GM19238 (cell line): ENCODE measurements at regions not wholly inside any gene's neighbourhood (a gene's known extent, or its start where the extent isn't known, plus 50 kb on each side); places are given as distances from the start of the nearest gene placed in this dataset.
"Not testable (repeated sequence)": the region's sequence is repeated elsewhere in the genome, so short reads cannot be mapped to it uniquely, and the experiment has no call there.

Source experiments
- DNase-seq: peaks from one replicate; pipeline ENCODE4 v3.0.0; 2011; ENCODE audit warnings: low spot score; ENCODE audit not compliant: insufficient read length

DNA sequence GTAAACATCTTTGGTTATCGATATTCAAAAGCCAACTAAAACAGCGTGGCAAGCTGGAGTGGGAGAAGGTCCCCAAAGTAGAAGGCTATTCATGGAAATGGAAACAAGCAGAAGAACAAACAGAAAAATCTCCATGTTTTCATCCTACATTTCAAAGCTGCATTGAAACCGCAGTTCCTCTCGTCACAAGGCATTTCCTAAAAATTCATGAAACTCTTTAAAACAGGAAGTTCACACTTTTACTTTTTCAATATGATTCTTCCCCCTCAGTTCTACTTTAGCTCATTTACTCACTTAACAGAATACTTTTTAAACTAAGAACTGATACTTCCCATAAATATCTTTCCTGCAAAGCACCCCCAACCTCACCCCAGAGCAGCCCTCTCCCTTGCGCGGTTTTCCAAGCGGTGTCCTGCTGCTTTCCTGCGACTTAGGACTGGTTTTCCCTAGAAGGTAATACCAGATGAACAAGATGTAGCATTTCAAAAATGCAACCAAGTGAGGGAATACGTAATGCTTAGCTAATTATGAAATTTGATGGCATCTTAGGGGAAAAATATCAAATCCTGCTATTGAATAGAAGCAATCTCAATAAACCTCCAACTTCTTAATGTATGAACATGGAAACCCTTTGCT is 228.3 kb upstream of the PKN2 start:
- DNase-seq: no peak

DNA sequence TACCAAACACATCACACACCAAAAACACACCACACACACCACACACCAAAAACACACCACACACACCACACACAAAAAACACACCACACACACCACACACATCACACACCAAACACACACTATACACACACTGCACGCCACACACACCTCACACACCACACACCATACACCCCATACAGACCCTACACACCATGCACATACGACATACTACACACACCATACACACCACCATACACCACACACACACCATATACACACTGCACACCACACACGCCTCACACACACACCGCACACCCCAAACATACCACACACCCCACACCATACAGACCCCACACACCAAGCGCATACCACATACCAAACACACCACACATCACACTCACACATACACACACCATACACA is 226.9 kb upstream of the PKN2 start:
- DNase-seq: no peak

DNA sequence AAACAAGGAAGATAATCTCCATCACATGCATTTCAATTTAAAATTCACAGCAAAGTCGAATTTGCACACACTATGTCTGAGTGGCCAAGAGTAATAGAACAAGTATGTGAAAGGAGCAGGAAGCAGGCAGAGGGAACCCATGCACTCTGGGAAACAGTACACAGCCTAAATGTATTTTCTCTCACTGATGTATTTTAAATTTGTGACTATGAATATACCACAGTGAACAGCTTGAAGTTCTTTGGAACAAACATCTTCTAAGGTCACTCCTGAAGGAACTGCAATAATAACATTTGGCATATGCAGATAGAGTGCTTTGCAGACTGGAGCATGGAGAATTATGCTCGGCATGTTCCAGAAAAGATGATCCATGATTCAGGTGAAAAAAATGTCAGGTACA is 223.1 kb upstream of the PKN2 start:
- DNase-seq: no peak

DNA sequence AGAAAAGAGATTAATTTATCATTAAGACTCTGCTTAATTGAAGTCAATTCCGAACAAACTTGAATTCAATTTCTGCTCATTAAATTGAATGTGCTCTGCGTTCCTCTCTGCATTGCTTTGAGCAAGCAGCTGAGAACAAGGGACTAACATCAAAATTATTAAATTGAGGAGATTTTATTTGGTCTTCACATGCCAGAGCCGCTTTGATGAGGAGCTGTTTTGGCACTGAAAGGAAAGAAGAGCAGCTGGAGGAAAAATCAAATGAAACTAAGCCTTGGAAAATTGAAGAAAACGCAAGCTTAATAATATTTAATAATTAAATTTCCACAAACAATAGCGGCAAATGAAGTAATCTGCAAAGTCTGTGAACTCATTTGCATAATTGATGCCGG is 222.0 kb upstream of the PKN2 start:
- no peak for DNase-seq

DNA sequence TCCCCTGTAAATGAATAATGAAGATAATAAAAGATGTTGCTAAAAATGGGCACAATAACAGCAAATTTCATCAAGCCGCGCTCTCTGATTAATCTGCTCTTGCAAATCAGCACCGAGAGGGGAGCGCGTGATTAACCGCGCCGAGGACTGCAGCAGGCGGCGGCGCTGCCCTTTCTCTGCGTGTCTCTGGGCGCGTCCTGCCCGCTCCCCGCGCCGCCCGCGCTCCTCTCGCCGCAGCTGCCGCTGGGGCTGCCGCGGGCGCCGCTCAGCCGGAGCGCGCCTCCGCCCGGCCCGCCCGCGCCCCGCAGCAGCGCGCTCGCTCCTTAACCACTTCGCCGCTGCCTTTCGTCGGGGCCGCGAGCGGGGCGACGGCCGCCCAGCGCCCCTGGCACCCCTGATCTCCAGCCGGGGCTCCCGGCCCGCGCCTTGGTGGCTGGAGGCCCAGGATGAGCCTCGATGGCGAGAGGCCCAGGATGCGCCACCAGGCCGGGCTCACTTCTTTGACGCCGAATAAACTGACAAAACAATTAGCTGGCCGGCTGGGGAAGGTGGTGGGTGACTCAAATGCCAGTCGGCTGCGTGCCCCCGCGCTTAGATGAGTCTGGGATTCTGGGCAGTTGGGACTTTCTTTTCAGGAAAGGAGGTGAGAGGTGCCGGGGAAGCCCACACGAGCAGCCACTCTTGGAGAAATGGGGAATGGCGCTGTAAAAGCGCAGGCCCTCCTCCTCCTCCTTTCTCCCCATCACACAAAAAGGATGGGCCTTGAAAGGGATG is 221.4 kb upstream of the PKN2 start:
- DNase-seq: no peak

DNA sequence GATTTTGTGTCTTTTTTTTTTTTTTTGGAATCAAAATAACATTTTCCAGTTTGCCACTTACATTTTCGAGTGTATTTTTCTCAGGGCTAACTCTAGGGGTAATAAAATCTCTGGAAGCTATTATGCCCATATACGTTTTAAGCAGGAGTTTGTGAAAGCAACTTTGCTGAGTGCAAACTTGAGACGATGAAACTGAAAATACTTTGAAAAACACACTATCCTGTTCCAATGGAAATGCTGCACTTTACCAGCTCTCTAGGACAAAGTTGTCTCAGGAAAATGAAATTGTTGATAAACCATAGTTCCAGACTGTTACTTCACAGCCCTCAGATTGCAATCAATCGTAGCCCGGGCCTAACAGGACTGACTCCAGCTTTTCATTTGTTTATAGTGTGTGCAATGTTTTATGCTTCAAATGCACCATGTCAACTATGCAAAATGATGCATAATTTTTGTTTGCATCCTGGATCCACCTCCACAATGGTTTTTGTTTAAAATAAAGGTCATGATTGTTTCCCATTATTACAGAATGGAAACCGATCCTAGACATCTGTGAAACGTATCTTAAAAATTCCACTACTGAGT is 220.6 kb upstream of the PKN2 start:
- no peak for DNase-seq

DNA sequence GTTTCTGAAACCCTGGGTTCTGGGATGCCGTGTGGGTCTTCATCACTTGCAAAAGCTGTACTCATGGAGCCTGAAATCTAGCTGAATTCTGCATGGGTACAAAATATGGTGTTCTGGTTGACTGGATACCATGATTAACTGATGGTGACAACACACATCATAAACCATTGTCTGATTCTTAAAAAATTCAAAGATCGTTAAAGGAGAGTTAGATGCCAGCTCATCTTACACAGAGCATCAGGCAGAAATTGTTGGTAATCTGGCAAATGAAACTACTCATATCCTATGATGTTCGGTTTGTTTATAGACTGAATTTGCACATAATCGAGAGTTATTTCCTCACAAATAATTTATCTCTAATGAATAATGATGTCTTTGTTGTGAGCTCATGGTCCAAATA is 218.1 kb upstream of the PKN2 start:
- DNase-seq: no peak

DNA sequence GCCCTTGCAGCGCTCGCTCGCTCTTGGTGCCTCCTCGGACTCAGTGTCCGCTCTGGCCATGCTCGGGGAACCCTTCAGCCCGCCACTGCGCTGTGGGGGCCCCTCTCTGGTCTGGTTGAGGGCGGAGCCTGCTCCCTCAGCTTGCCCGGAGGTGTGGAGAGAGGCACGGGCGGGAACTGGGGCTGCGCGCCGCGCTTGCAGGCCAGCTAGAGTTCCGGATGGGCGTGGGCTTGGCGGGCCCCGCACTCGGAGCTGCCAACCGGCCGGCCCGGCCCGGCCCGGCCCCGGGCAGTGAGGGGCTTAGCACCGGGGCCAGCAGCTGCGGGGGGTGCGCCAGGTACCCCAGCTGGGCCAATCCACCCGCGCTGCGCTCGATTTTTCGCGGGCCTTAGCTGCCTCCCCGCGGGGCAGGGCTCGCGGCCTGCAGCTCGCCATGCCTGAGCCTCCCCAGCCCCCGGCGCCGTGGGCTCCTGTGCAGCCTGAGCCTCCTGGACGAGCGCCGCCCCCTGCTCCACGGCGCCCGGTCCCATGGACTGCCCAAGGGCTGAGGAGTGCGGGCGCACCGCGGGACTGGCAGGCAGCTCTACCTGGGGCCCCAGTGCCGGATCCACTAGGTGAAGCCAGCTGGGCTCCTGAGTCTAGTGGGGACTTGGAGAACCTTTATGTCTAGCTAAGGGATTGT is 217.0 kb upstream of the PKN2 start:
- DNase-seq: no peak

DNA sequence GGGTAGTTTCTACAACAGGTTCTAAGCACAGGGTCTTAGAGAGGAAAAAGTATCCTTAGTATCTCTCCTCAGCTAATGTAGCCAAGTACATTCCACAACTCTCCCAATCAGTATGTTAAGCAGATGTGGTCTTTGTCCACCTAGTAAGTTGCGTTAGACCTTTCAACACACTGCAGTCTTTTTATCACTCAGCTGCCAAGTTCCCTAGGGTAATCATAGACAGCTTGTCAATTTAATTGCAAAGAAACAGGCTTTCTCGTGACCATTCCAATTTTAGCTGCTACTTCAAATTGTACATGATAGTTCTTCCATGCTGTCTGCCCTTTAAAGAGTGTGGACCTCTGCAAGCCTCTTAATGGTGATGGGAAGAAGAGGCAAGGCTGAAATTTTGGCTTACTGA is 211.8 kb upstream of the PKN2 start:
- DNase-seq: no peak

DNA sequence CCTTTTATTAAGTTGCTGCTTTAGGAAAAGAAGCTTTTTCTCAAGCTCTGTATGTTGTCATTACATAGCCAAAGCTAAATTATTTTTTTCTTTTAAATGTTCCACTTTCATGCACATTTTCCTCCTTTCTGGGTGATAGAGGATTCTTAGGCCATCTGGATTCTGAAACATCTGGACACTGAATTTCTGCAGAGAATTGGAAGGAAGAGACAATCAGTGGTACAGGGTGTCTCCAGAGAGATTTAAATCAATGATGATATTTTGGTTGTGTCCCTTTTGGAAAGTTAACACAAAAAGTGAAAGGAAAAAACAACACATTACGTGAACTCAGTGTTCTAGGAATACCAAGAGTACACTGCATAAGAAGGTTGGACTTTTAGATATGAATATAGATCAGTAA is 211.4 kb upstream of the PKN2 start:
- DNase-seq: no peak

DNA sequence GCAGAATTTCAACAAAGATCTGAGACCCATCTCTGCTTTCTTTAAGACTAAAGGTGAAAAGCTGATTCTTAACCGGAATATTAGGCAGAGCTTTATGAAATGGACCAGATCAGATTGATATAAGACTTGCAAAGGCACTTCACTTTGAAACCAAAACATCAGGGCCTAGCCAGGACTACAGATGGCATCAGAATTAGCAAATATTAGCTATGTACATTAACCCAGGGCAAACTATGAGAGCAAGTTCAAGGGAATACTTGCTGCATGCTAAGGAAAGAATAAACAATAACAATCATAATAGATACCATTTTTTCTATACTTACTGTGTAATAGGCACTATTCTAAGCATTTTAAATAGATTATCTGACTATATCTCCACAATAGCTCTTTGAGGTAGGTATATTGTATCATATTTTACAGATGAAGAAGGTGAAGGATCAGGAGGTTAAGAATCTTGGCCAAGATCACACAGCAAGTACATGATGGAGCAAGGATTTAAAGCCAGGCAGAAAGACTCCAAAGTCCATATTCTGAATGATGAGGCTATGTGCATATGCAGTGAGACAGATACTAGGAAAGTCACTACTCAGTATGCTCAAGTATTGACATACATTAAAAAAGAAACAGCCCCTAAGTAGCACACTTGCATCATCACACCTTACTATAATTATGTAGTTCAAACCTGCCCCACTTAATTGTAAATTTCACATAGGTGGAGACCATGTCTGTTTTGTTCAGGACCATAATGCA is 209.3 kb upstream of the PKN2 start:
- no peak for DNase-seq

DNA sequence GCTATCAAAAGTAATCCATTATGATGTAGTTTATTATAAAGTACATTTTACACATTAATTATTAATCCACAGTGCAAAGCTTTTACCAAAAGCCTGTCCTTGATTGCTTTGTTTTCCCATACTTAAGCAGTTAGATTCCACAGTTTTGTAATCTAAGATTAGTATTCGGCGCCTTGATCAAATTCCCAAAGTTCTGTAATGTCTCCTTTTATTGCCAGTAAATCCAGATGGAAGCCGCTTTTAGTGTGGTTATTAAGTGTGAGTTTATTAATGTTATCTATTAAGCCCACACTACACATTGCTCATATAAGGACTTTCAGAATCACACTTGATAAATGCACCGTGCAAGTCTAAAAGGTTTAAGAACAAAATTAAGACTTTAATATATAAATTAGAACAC is 199.2 kb upstream of the PKN2 start:
- no peak for DNase-seq

DNA sequence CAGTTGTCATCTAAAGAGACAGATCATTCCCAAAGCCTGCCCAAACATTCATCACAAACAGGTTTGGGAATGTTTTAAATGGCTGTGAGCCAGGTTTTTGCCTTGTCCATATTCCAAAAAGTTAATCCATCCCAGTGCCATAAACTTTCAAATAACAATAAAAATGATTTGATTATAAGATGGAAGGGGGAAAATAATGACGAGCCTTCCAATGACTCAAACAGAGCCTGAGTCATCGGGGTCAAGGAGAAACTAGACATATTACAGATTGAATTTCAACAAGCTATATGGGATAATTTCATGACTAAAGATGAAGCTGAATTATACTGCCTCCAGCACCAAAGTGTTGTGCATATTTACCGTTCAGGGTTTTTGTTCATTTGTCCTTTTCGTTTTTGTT is 195.8 kb upstream of the PKN2 start:
- DNase-seq: no peak

DNA sequence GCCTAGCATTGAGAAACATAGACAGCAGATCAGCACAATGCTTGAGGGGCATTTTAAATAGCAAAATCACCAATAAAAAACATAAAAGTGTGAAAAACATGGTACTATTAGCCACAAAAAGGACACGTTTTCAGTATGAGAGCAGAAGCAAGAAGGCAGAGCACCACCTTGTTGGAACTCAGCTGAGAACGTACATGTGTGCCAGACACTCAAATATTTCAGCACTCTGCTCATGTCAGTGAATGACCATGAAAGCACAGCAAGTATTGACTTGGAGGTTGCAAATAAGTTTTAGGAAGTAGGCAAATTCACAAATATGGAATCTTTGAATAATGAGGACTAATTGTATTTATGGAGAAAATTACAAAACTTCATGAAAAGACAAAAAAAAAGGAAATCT is 193.4 kb upstream of the PKN2 start:
- no peak for DNase-seq

DNA sequence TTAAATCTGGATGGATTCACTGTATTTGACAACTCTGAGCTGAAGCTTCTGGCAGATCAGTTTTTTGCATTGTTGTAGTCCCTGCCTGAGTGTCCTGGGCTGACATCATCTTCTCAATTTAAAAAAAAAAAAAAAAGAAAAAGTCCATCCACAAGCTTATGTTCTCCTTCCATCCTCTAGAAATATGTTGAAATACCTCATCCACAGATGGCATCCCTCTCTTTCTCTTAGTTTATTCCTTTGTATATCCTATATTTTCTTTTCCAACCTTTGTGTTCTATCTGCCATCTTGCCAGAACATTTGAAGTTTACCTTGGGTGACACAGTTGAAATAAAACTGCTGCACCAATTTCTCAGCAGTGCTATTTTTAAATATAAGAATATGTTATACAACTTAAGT is 184.4 kb upstream of the PKN2 start:
- DNase-seq: no peak

DNA sequence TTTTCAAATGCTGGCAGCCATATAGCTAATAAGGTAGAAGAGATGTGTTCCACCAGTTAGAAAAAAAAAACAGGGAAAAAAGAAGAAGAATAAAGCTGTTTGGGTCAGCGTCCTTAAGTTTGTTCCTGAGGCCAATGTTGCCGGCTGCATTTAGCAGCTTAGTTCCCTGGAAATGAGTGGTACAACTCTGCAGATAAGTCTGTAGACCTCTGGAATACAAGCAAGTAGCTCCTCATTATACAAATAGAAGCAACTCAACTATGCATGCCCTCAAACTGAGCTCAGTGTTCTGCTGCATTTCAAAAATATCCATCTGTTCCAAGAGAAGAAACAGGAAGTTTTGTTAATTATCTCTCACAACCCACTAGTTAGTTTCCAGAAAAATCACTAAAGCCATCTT is 181.2 kb upstream of the PKN2 start:
- no peak for DNase-seq

DNA sequence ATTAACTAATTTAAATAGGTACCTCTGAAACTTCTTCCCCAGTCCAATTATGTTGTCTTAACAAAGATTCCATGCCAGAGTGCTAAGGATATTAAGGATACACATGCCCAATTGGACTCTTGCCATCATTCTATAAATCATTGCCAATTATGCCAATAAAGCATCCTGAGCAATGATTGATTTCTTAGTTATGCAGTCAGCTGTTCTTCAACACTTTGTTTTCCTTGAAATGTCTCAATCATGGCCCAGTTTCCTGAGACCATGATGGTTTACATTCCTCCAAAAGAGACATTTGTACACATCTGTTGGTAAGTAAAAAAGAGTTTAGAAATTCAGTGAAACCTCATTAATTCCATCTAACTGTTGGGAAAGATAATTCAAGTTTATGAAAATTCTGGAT is 180.4 kb upstream of the PKN2 start:
- no peak for DNase-seq

DNA sequence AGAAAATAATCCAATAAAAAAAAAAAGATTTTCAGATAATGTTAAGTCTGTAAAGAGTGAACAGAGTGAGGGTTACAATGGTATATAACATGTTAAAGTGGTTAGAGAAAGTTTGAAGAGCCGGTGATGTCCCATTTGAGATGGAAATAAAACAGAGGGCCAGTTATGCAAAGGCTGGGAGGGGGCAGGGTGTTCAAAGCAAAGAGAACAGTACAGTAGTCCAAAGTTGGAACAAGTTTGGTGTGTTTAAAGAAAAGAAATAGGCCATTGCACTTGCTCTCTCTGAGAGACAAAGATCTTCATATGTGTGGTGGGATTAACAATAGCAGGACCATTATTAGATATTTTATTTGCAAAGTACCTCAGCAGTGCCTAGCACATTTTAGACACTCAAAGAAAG is 179.5 kb upstream of the PKN2 start:
- no peak for DNase-seq

DNA sequence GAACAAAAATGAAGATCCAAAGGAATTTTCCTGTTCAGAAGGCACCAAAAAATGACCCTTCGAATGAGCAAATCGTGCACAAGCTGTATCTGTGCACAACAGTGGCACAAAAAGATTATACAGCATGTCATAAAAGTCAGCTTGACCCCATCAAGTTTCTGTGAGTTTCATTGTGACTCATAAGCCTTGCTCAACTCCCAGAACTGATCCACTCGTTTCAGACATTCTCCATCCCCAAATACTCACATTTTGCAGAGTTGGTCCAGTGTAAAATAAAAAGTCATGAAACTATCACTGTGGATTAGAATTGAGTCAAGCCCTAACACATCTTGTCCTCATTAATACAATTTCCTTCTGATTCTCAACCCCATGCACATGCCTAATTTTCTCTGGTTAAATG is 174.7 kb upstream of the PKN2 start:
- no peak for DNase-seq

DNA sequence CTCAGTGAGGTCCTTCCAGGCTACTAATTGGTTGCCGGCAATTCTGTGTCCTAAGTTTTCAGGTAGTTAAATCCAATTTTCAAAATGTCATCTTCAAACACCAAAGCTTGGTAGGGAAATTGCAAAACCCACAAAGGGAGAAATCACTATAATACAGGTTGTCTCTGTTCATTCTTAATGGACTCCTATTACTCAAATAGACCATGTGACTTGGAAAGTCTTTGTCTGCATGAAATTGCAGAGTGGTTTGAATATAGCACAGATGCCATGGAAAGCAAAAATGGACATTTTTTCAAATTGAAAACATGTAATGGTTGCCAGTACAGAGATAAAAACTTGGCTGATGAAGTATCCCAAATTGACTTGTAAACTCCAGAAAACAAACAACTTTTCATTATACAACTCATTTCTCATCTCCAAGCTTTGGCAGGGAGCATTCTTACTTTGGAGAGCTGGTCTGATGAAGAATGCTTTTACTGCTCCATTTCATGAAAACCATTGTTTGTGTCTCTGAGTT is 169.5 kb upstream of the PKN2 start:
- DNase-seq: no peak

DNA sequence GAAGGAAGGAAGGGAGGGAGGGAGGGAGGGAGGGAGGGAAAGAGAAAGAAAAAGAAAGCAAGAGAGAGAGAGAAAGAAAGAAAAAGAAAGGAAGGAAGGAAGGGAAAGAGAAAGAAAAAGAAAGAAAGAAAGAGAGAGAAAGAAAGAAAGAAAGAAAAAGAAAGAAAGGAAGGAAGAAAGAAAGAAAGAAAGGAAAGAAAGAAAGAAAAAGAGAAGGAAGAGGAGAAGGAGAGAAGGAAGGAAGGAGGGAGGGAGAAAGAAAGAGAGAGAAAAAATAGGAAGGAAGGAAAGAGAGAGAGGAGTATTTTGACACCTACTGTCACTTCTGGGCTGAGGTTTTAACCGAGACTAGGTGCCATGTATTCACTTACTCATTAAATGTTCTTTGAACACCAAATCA is 166.6 kb upstream of the PKN2 start:
- DNase-seq: not testable (repeated sequence)

DNA sequence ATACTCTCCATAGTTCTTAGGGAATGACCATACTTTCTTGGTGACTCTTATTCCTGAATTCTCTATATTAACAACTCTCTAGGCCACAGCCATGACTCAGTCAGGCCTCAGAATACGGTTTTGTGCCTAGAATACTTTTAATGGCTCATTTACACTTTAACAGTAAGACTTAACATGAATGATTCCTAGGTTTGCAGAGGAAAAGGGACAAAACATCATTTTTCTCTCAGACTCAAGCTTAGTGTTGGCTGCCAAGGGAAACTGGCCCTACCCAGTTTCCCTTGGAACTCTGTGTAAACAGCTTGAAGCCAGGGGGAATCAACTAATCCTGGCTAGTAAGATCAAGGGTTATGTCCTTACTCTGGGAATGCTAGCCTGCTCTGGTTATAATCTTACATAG is 164.9 kb upstream of the PKN2 start:
- no peak for DNase-seq
